WTC11 (cell line): ENCODE measurements at regions not wholly inside any gene's neighbourhood (a gene's known extent, or its start where the extent isn't known, plus 50 kb on each side); places are given as distances from the start of the nearest gene placed in this dataset.

ENCODE experiments used
- ATAC-seq: fragments of 200-7000 bp; cut with Tn5 transposase; 2 replicates; pipeline ENCODE4 v1.10.0; 2021; ENCODE audit warnings: mild to moderate bottlenecking, moderate library complexity
- CTCF ChIA-PET: fragments of 300-600 bp; sonication (Branson Sonifier 250); formaldehyde crosslinking; loops from one replicate; lab custom pipeline; 2021; ENCODE audit warnings: antibody characterized with exemption; lab: Charles Lee
- POLR2A ChIA-PET: fragments of 350-600 bp; sonication (Branson Sonifier 250); formaldehyde crosslinking; loops from one replicate; lab custom pipeline; 2021; ENCODE audit warnings: antibody characterized with exemption; lab: Charles Lee
- DNase-seq: peaks from one replicate; pipeline ENCODE4 v3.0.0; 2021; ENCODE audit warnings: low spot score
- H3K27ac Mint-ChIP-seq: 2 replicates; pipeline ENCODE4 v1.8.0; 2021; ENCODE audit warnings: mixed read lengths
- H3K27me3 Mint-ChIP-seq: 2 replicates; pipeline ENCODE4 v1.8.0; 2021; ENCODE audit warnings: low read depth, mild to moderate bottlenecking, moderate library complexity, mixed read lengths
- H3K36me3 Mint-ChIP-seq: 2 replicates; pipeline ENCODE4 v1.8.0; 2021; ENCODE audit warnings: mixed read lengths
- H3K4me1 Mint-ChIP-seq: 2 replicates; pipeline ENCODE4 v1.8.0; 2022; ENCODE audit warnings: mixed read lengths
- H3K4me3 Mint-ChIP-seq: 2 replicates; pipeline ENCODE4 v1.8.0; 2021; ENCODE audit warnings: mild to moderate bottlenecking, moderate library complexity, mixed read lengths
- H3K9me3 Mint-ChIP-seq: 2 replicates; pipeline ENCODE4 v1.8.0; 2021; ENCODE audit warnings: mixed read lengths
- ATF3 ChIP-seq: sonication (generic); formaldehyde crosslinking; conservative IDR thresholded peaks from 2 replicates; pipeline ENCODE4 v1.8.1; 2022; ENCODE audit warnings: mild to moderate bottlenecking, missing genetic modification reagents
- ATF6 ChIP-seq: sonication (generic); formaldehyde crosslinking; IDR thresholded peaks from 2 replicates; pipeline ENCODE4 v1.8.1; 2023; ENCODE audit warnings: mild to moderate bottlenecking, missing genetic modification reagents
- ETV6 ChIP-seq: sonication (generic); formaldehyde crosslinking; IDR thresholded peaks from 2 replicates; pipeline ENCODE4 v1.8.1; 2022; ENCODE audit warnings: mild to moderate bottlenecking, missing genetic modification reagents
- FOXJ3 ChIP-seq: sonication (generic); formaldehyde crosslinking; IDR thresholded peaks from 2 replicates; pipeline ENCODE4 v1.9.0; 2021; ENCODE audit warnings: missing genetic modification reagents, mild to moderate bottlenecking, borderline replicate concordance
- FOXP1 ChIP-seq: sonication (generic); formaldehyde crosslinking; IDR thresholded peaks from 2 replicates; pipeline ENCODE4 v1.8.0; 2022; ENCODE audit warnings: missing genetic modification reagents, mild to moderate bottlenecking, moderate library complexity, borderline replicate concordance
- GABPB1 ChIP-seq: sonication (generic); formaldehyde crosslinking; IDR thresholded peaks from 2 replicates; pipeline ENCODE4 v1.8.1; 2023; ENCODE audit warnings: mild to moderate bottlenecking, missing genetic modification reagents
- TEAD1 ChIP-seq: sonication (generic); formaldehyde crosslinking; IDR thresholded peaks from 2 replicates; pipeline ENCODE4 v1.8.0; 2022; ENCODE audit warnings: mild to moderate bottlenecking, missing genetic modification reagents
- ZBTB21 ChIP-seq: sonication (generic); formaldehyde crosslinking; IDR thresholded peaks from 2 replicates; pipeline ENCODE4 v1.8.1; 2023; ENCODE audit warnings: mild to moderate bottlenecking, missing genetic modification reagents, borderline replicate concordance
- ZMAT4 ChIP-seq: fragments of 250-450 bp; sonication (Bioruptor Pico); IDR thresholded peaks from 2 replicates; pipeline ENCODE4 v1.9.0; 2021; ENCODE audit warnings: mild to moderate bottlenecking
- ZNF423 ChIP-seq: fragments of 250-450 bp; sonication (Bioruptor Pico); IDR thresholded peaks from 2 replicates; pipeline ENCODE4 v2.1.2; 2022; ENCODE audit warnings: mild to moderate bottlenecking, moderate library complexity
- ZNF671 ChIP-seq: fragments of 250-450 bp; sonication (Bioruptor Pico); IDR thresholded peaks from 2 replicates; pipeline ENCODE4 v1.8.0; 2021; ENCODE audit warnings: mild to moderate bottlenecking
- ZSCAN18 ChIP-seq: fragments of 250-450 bp; sonication (Bioruptor Pico); IDR thresholded peaks from 2 replicates; pipeline ENCODE4 v2.1.2; 2022; ENCODE audit warnings: mild to moderate bottlenecking, moderate library complexity
- TF ChIP-seq, protein P1 (sequence below): sonication (generic); formaldehyde crosslinking; IDR thresholded peaks from 2 replicates; pipeline ENCODE4 v1.8.0; 2022; ENCODE audit warnings: missing genetic modification reagents
- TF ChIP-seq, protein P2 (sequence below): fragments of 200-600 bp; IDR thresholded peaks from 2 replicates; pipeline ENCODE4 v1.8.0; 2022; ENCODE audit warnings: antibody characterized with exemption
- TF ChIP-seq, protein P3 (sequence below): sonication (generic); formaldehyde crosslinking; IDR thresholded peaks from 2 replicates; pipeline ENCODE4 v1.8.0; 2022; ENCODE audit warnings: mild to moderate bottlenecking, missing genetic modification reagents

DNA sequence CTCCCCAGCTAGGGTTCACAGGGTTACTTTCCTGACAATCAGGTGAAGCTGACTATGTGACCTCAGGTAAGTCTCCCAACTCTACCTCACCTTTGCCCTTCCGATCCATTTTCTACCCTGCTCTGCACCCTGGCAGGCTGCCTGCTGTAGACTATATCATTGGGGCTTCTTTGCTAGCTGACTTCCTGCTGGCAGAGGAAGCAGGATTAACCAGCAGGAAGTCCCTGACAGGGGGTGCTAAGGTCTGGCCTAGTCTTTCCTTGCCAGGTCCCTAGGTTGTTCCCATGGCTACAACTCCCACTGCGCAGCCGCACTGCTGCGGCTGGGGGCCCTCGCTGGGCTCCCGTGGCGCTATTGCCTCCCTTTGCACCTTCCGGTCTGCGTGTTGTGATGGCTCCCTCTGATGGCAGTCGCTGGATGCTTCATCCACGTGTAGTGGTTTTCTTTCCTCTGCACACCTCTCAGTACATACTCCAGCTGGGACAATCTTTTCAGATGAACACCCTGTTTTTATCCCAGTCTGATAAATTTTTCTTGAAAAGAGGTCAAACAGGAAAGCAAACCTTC is 365.9 kb downstream of the REEP3 start:
- H3K9me3 Mint-ChIP-seq: 0 out of 2 replicates have a peak, but pooled peaks cover 4% of the 10 kb centered on the region
- POLR2A ChIA-PET: no interaction called here
- ATAC-seq (peak; percentile 93), DNase-seq (peak; percentile 76)
- no peak overlapping the region for H3K4me3 Mint-ChIP-seq
- CTCF ChIA-PET: interaction anchor here (0.6 to 3.0 kb wide), 10 partner anchors 10 to 720 kb away, joined by 3 to 49 read pairs (median 4); no protein-coding TSS in a partner anchor
- no peak overlapping the region for H3K27ac Mint-ChIP-seq
- peaks cover 26% of the 10 kb centered on the region for H3K4me1 Mint-ChIP-seq
- H3K36me3 Mint-ChIP-seq: no peaks in the 10 kb centered on the region
- TF ChIP-seq TEAD1 (CRISPR knock-in tag): 0 out of 2 replicates have a peak, but pooled peaks have one; percentile 29
- TF ChIP-seq ETV6 (CRISPR knock-in tag): 0 out of 2 replicates have a peak, but pooled peaks have one; percentile 8
- TF ChIP-seq, protein P1, sequence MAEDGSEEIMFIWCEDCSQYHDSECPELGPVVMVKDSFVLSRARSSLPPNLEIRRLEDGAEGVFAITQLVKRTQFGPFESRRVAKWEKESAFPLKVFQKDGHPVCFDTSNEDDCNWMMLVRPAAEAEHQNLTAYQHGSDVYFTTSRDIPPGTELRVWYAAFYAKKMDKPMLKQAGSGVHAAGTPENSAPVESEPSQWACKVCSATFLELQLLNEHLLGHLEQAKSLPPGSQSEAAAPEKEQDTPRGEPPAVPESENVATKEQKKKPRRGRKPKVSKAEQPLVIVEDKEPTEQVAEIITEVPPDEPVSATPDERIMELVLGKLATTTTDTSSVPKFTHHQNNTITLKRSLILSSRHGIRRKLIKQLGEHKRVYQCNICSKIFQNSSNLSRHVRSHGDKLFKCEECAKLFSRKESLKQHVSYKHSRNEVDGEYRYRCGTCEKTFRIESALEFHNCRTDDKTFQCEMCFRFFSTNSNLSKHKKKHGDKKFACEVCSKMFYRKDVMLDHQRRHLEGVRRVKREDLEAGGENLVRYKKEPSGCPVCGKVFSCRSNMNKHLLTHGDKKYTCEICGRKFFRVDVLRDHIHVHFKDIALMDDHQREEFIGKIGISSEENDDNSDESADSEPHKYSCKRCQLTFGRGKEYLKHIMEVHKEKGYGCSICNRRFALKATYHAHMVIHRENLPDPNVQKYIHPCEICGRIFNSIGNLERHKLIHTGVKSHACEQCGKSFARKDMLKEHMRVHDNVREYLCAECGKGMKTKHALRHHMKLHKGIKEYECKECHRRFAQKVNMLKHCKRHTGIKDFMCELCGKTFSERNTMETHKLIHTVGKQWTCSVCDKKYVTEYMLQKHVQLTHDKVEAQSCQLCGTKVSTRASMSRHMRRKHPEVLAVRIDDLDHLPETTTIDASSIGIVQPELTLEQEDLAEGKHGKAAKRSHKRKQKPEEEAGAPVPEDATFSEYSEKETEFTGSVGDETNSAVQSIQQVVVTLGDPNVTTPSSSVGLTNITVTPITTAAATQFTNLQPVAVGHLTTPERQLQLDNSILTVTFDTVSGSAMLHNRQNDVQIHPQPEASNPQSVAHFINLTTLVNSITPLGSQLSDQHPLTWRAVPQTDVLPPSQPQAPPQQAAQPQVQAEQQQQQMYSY: no peak
- 0 out of 2 replicates have a peak, but pooled peaks have one; percentile 11 for TF ChIP-seq ZSCAN18 (CRISPR knock-in tag)
- TF ChIP-seq, protein P2, sequence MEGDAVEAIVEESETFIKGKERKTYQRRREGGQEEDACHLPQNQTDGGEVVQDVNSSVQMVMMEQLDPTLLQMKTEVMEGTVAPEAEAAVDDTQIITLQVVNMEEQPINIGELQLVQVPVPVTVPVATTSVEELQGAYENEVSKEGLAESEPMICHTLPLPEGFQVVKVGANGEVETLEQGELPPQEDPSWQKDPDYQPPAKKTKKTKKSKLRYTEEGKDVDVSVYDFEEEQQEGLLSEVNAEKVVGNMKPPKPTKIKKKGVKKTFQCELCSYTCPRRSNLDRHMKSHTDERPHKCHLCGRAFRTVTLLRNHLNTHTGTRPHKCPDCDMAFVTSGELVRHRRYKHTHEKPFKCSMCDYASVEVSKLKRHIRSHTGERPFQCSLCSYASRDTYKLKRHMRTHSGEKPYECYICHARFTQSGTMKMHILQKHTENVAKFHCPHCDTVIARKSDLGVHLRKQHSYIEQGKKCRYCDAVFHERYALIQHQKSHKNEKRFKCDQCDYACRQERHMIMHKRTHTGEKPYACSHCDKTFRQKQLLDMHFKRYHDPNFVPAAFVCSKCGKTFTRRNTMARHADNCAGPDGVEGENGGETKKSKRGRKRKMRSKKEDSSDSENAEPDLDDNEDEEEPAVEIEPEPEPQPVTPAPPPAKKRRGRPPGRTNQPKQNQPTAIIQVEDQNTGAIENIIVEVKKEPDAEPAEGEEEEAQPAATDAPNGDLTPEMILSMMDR: peak; percentile 46
- no peak for TF ChIP-seq ZNF671 (CRISPR knock-in tag)
- peak; percentile 95 for TF ChIP-seq ZNF423
- TF ChIP-seq, protein P3, sequence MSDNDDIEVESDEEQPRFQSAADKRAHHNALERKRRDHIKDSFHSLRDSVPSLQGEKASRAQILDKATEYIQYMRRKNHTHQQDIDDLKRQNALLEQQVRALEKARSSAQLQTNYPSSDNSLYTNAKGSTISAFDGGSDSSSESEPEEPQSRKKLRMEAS (CRISPR knock-in tag): peak; percentile 46; the same call in 1 of the 2 replicates
- peaks cover 16% of the 10 kb centered on the region for H3K27me3 Mint-ChIP-seq

- Mint-ChIP-seq H3K9me3 (0 out of 2 replicates have a peak, but pooled peaks cover 4% of the 10 kb centered on the region), H3K4me3 (no peak overlapping the region), H3K4me1 (peaks cover 26% of the 10 kb centered on the region), H3K27ac (no peak overlapping the region), H3K27me3 (peaks cover 16% of the 10 kb centered on the region), H3K36me3 (no peaks in the 10 kb centered on the region)
- no peak for TF ChIP-seq ATF6
- no peak for TF ChIP-seq ZBTB21 (CRISPR knock-in tag)
- no peak for TF ChIP-seq GABPB1 (CRISPR knock-in tag)
- TF ChIP-seq FOXJ3 (CRISPR knock-in tag): no peak
- TF ChIP-seq, protein P3 (CRISPR knock-in tag): no peak
- TF ChIP-seq FOXP1: no peak
- TF ChIP-seq ZSCAN18 (CRISPR knock-in tag): no peak
- no peak for TF ChIP-seq ZMAT4
- TF ChIP-seq ATF3: no peak
- ChIA-PET POLR2A (no interaction called here), CTCF (interaction anchor here (0.6 to 3.0 kb wide), 7 partner anchors 10 to 289 kb away, joined by 3 to 49 read pairs (median 6); no protein-coding TSS in a partner anchor)
- no peak for ATAC-seq
- DNase-seq: no peak
Measured at GRCh38 chr10:63887600-63888370, 366.6 kb downstream of the REEP3 start.
